SHP77 (cell line): ENCODE measurements at regions not wholly inside any gene's neighbourhood (a gene's known extent, or its start where the extent isn't known, plus 50 kb on each side); places are given as distances from the start of the nearest gene placed in this dataset.
A peak's percentile ranks its signal among the peaks of the same experiment; 100 is the strongest.
"Not testable (repeated sequence)": the region's sequence is repeated elsewhere in the genome, so short reads cannot be mapped to it uniquely, and the experiment has no call there.

ENCODE experiments used
- DNase-seq, 2 experiments: peaks; one replicate each; lab custom pipeline; 2025; lab: John Stamatoyannopoulos, UW

DNA sequence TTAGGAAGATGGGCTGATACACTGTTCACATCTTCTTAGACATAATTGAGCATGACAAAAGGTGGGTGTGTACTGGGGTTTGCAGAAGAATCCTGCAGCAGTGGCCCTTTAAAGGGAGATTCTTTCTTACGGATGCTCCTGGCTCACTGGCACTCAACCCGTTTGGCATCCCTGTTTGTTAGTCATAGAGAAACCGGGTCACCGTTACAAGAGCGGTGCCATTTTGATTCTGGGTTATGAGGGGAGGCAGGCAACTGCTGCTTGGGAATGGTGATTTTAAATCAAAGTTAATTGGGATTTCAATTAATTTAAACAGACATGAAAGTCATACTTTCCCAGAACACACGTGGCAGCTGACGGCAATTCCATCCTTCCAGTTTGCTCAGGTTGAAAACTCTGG, 245.8 kb downstream of the AACS start:
- no peak for DNase-seq

DNA sequence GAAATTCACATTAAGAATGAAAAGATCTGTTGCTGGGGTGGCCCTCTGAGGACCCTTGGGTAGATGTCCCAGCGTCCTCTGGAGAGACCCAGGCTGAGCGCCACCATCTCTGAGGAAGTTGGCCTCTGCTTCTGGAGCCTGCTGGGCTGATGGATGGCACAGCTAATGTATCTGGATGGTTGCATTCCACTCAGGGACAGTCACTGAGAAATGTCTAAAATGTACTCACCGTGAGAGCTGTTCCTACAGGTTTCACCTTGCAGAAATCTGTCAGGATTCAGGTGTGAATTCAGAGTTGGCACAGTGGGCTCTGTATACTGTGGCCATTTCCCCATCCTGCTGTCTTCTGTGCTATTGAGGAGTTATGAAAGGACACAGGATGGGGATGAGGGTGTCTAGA, 247.2 kb downstream of the AACS start:
- DNase-seq = no peak

DNA sequence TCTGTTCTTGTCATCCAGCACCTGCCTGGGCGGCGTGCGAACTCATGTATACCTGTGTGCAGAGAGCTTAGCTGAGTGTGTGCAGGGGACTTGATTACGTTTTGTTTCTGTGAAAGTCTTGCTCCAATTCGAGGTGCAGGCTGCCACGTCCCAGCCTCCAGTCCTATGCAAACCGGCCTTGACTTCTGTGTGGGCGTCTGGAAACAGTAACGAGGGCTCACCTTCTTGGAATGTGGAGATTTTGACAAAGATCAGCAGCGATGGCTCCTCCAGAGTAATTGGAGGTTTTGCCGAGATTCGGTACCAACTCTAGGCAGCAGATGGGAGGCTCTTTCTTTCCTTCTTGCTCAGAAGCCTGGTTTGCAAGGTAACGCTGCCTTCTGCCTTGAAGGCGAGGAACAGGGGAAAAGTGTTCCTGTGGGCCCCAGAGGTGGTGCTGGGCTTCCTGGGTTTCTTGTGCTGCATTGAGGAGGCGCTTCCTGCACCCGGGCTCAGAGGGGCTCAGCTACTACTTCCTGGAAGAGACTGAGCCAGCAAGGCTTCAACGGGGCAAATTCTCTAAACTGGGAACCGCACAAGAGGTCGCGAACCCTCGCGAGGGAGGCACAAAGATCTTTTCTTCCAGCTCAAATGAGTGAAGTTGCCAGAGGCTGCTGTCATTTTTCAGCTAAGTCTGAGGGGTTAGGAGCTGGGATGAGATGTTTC, 249.0 kb downstream of the AACS start:
- DNase-seq = no peak

DNA sequence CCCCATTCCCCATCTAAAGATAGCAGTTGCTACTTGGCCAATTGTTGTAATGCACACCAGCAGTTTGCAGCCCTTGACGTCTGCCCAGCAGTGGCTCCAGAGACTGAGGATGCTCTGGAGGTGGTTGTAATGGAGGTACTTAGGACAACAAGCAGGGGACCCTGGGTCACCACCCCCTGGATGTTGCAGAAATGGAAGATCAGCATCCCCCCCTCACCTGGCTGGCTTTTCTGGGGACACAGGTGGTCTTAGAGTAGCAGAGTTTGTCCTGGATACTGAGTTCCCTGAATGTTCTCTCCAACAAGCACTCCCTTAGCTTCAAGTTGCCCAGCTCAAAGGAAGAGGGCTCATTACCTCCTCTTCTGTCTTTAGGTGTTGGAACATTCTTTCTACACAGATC, 250.5 kb downstream of the AACS start:
- DNase-seq = no peak

DNA sequence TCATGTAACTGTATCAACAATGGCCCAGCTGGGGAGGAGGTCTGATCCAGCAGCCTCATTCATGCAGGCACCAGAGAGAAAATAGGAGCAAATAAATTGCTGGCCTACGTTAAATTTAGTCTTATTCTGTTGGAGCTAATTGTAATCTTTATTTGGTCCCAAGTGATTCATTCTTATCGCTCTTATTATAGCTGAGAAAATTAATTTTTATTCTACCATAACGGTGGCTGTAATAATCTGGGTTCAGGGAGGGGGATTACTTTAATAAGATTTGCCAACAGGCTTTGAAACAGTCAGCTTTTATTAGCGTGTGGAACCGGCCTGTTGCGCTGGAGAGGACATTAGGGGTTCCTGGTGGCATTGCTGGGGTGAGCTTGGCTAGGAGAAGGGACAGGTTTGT, 254.9 kb downstream of the AACS start:
- DNase-seq = no peak

DNA sequence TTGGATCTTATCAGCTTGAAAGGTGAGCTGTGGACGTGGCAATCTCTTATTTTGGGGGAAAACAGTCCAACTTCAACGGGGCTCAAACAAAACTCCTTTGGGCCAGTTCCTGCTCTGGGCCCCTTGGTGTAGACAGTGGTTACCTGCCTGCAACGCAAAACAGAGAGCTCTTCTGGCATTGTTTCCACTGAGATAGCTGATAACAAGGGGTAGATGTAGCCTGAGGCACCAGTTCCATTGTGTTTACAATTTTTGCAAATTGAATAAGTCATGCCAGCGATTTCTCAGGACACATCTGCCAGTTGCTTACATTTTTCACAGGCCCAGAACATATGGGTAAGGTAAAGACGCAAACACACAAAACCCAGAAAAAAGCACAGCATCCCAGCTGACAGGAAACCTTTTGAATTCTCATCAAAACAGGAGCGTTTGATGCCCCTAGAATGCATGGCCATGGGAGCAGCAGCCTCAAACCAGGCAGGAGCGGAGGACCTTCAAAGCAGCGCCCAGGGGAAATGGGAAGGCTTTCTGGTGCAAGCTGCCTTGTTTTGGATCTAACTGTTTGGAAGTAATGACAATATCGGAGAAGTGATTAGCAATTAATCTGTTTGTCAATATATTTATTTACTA, 259.7 kb downstream of the AACS start:
- DNase-seq = no peak

DNA sequence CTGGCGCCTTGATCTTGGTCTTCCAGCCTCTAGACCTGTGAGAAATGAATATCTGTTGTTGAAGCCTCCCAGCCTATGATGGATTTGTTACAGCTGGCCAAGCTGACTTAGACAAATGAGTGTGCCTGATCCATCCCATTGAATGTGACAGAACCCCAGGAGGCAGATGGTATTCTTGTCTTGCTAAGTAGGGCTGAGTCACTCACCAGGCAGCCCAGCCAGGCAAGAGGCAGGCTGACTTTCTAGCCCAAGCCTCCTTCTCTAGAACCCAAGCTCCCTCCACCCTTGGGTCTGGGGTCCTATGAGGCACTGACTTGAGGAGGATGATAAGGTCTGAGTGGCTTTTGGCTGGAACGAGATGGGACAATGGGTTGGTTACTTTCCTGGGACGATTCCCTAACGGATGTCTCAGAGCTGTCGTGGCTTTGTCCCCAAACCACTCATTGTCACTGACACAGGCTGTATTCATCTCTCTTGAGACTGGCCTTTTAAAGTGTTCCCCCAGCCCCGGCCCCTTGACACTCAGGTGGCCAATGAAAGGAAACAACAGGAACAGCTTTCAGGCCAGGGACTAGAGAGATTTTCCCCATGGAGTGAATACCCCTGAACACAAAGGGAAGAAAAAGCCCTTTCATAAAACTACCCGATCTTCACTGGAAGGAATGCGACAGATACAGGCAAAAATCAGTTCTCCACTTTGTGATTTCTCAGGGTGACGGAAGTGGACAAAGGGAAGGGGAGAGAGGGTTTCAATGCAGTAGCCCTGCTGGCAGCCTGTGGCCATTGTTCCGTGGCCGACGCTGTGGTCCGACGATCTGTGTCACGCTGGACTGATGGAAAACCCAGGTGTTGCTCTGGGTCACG, 264.2 kb downstream of the AACS start:
- DNase-seq = no peak

DNA sequence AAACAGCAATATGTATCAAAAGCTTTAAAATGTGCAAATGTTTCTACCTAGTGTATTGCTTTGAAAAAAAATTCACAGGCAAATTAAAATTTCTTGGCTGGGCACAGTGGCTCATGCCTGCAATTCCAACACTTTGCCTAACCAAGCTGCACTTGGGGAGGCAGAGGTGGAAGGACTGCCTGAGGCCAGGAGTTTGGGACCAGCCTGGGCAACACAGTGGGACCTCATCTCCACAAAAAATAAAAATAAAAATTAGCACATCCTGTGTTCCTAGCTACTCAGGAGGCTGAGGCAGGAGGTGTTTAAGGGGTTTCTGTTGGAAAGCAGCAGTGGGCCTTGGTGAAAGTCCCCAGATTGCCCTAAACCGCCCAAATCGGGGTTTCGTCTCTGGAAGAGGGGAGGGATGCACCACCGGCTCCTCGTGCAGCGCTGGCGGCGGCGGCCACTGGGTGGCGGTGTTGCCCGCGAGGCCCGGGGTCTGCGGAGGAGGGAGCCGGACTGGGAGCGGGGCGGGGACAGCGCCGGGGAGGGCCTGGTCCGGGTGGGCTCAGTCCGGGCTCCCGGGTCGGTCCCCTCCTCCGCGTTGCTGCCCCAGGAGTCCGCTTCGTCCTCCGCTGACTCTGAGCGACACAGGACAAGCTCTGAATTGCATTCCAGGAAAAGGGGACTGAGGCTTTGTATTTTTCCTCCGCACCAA, 265.6 kb downstream of the AACS start:
- peak; percentile 8 to 30 for DNase-seq

DNA sequence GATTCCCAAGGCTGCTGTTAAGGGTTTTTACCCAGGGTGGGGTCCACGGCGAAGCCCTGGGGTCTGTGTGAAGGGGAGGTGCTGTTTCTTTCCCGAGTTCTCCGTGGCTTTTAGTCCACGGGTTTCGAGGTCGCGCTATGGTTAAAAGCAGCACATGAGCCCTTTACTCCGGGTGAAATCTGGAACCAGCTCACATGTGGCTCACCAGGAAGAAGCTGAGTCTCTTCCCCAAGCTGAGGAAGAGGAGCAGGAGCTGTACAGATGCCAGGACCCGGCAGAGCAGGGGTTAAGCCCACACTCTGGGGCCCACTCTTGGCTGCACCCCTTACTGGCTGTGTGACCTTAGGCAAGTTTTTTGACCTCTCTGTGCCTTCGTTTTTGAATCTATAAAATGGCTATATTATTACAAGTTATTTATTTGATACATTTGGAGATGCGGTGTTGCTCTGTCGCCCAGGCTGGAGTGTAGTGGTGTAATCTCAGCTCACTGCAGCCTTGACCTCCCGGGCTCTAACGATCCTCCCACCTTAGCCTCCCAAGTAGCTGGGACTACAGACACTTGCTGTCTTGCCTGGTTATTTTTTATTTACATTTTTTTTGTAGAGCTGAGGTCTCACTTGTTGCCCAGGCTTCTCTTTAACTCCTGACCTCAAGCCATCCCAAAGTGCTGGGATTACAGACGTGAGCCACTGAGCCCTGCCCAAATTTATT, 266.3 kb downstream of the AACS start:
- DNase-seq = no peak

DNA sequence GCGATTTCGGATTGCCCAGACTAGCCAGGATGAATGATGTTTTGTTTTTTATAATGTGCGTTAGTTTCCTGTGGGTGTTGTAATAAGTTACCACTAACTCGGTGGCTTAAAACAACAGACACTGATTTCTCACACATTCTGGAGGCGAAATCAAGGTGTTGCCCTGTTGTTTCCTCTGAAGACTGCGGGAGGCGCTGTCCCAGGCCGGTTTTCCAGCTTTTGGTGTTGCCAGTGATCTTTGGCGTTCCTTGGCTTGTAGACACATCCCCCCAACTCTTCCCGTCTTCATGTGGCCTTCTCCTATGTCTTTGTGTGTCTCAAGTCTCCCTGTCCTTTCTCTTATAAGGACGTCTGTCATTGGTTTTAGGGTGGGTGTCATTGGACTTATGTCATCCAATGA, 267.7 kb downstream of the AACS start:
- DNase-seq = no peak

DNA sequence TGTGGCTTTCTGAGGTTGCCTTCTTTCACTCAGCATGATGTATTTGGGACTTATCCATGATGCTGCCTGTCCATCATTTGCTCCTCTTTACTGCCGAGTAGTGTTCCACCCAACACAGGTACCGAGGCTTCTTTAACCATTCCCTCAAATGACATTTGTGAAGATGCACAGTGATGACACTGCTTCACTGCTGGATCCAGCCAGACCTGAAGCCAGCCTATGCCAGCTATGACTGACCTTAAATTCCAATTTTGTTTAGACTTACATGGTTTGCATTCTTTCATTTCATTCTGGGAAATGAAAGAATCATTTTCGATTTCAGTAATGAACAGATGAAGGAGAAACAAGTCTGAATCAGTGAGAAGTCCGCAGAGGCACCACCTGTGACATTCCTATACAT, 271.0 kb downstream of the AACS start:
- DNase-seq = no peak

DNA sequence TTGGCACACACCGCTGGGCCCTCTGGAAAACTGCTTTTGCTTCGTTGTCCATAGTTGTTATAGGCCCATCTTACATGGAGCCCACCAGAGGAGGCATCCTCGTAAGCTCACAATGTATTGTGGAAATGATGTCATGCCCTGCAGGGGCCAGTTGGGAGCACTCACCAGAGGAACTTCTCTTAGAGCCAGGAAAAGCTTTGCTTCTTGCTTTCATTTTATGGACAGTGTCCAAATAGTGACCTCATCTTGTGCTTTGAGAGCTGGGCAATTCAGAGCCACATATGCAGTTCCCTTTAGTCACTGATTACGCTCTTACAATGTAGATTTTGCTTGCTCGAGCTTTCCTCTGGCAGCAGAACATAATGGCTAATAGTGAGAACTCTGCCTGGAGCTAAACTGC, 275.6 kb downstream of the AACS start:
- DNase-seq = peak; percentile 53 to 56

DNA sequence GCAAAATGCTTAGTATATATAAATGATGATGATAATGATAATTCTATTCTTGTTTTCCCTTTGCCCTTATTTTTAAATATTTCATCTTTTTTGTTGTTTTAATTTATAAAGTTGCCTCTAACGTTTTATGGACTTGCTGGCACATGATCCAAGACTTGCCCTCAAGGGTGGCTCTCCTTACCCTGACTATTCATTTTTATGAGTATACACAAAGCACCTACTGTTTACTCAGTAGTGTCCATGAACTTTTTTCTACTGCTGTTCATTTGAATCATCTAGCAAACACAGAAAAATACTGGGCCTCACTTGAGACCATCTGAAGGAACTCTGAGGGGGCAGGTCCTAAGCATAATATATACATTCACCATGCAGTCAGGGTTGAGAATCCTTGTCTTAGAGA, 276.2 kb downstream of the AACS start:
- DNase-seq = no peak

DNA sequence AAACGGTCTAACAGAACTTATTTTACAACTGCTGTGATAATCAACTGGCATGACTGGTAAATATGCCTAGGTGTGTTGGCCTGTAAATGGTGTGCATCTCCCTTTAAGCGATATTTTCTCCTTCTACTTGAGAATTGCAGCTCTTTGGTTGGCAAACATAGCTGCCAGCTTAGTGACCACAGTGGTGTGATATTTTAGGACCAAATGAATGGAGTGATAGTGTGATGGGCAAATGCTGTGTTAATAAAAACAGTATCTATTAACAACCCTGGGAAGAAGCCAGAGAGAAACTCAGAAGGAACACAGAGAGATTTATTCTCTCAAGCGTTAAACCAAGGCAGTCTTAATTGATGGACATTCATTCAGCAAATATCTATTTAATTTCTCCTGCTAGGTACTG, 278.4 kb downstream of the AACS start:
- DNase-seq = no peak

DNA sequence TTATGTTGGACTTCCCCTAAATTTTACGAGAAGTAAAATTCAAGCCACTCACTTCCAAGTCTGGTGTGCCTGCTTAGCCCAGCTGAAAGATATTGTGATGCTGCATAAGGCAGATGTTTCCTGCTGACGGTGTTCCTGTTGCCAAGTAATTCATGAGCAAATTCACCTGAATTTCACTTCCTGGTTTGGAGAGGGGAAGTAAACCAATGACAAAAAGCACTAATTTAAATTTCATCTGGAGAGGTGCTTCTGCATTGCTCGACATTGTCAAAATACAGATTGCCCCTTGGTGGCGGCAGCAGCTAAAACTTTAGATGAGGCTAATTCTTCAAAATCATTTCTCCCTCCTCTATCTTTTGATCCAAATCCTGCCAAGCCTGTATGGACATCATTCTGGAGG, 281.1 kb downstream of the AACS start:
- DNase-seq = no peak

DNA sequence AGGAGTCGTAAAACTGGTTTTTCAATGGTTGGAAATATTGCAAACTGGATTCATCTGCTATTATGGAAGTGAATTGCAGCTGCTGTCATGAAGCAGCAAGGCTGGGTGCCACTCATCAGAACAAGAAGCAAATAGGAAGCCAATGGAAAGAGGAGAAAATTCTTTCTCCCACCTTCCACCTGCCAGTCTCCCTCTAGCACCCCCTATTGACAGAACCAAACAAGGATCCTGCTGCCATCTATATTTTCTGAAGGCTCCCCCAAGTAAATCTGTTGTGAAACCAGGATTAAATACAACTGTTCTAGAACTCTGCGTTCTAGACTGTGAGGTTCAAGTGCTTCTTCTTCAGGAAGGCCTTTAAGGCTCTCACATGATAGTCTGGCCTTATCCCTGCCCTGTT, 286.6 kb downstream of the AACS start:
- no peak for DNase-seq

DNA sequence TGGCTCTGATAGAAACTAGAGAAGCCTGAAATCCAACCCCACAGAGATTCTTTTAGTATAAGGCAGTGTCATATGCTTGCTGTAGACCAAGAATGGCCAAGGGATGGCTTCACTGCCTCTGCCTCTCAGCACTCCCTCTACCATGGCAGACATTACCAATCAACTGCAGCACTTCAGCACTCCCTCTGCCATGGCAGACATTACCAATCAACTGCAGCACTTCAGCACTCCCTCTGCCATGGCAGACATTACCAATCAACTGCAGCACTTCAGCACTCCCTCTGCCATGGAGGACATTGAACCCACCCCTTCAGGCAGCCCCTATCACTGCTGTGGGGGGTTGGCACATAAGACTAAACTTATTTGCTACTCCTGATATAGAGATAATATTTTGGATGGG, 287.8 kb downstream of the AACS start:
- not testable (repeated sequence) for DNase-seq

DNA sequence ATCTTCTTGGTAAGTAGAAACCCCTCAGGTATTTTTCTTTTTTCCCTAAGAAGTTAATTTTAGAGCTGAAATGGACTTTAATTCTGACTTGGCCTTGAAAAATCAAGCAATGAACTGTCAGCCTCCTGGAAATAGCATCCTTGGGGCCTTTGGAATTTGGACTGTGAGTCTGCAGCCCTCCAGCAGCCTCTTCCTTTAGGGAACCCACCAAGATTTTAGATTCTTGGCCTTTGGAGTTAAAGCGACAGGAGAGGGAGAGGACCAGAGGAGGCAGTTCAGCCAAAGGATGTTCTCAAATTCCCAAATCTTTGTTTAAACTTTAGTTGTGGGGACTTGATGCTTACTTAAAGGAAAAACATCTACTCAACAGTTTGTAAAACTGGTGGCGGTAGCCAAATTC, 288.6 kb downstream of the AACS start:
- no peak for DNase-seq

DNA sequence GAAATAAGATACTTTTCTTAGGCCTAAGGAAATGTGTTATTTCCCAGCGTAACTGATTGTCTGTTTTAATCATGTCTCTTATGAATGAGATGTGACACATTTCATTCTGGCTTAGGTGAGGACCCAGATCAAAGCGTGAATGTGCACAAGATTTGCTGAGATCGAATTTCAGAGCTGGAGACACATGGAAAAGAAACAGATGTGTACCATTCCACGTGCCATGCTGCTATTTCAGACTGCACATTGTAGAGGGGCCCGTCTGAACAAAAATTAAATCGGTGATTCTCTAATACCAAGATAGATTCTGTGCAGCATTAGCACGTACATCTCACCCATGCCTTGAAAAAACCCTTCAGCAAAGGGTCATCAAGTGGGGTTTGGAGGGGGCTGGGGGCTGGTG, 290.4 kb downstream of the AACS start:
- no peak for DNase-seq

DNA sequence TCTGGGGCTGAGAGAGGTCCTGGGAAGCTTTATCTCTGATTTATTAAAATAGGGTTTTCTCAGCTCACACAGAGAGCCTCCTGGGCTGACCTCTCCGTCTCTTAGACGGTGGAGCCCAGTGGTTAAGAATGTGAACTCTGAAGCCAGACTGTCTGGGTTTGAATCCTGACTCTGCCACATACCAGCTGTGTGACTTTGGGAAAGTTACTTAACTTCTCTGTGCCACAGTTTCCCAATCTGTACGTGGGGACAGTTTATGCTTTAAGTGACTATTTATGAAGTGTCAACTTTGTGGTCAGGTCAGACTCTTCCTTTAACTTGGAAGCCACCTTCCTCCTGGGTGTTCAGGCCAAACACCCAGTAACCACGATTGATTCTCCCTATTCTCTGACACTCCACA, 290.9 kb downstream of the AACS start:
- DNase-seq = no peak

DNA sequence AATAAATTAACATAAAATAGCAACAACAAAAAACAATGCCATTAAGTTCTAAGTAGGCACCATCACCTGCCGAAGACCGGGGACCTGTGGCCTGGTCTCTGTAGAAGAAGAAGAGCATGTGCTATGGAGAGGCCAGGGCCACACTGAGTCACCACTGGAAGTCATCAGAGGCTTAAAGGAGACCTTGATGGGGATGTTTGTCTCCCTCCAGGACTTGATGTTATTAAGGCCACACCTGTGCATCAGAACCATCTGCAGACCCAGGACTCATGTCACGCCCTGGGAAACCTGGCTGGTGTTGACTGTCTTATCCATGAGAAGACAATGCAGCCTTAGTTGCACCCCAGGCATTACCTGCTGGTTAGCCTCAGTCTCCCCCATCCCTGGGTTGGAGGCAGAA, 292.3 kb downstream of the AACS start:
- DNase-seq = no peak

DNA sequence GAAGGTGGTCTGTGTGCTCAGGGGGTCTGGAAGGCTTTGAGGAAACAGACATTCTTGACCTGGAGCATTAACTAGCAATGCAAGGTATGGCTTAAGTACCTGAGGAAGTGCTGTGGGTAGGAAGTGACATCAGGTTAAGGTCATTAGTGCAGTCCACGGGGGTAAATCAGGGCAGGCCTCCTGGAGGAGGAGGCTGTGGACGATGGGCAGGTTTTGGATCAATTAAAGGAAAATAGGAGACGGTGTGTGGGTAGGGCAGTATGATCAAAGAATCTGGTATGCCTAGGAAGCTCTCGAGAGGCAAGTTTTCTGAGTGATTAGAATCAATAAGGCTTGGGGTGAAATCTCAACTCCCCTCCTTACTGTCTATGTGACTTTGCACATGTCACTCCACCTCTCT, 295.3 kb downstream of the AACS start:
- DNase-seq = no peak
